Right lung (tissue), 2 donors: ENCODE measurements at regions not wholly inside any gene's neighbourhood (a gene's known extent, or its start where the extent isn't known, plus 50 kb on each side); places are given as distances from the start of the nearest gene placed in this dataset.
"Not testable (repeated sequence)": the region's sequence is repeated elsewhere in the genome, so short reads cannot be mapped to it uniquely, and the experiment has no call there.

Experiments used
- DNase-seq, 2 donors: peaks; one replicate each; pipeline ENCODE4 v3.0.0-alpha.2; 2013

DNA sequence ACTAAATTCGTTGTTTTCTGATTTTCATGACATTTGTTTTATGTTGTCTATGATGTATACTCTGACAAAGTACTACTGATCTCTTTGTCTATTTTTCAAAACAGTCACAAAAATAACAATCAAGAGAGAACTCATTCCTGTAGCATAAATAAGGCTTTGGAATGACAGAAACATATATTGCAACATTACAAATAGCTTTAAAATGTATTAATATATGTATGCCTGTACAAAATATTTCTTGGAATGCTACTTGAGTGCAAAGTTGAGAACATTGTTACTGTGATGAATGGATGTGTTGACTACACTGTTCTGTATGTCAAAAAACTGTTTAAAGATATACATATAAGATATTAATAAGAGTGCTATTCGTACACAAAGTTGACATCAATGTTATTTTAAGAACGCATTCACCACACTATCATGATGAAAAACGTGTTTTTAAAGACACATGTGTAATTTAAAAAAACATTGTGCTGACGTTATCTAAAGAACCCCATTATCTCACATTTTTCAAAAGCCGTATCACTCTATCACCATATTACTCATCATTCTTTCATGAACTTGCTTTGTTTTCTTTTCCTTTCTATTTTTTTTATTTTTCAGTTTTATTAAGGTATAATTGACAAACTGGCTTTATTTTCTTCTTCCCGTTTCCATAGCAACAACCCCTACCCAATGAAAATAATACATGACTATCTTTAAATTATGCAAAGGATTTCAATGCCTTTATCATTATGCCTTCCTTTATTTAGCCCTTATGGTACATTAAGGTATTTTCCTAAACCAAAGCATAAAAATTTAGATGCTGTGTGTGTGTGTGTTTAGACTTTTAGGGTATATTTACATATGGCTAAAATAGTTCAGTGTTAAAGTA lies 918.8 kb downstream of the SLITRK1 start:
- no peak for DNase-seq

- no peak for DNase-seq
Observed at GRCh38 chr13:82962397-82962796, 919.9 kb downstream of the SLITRK1 start.

DNA sequence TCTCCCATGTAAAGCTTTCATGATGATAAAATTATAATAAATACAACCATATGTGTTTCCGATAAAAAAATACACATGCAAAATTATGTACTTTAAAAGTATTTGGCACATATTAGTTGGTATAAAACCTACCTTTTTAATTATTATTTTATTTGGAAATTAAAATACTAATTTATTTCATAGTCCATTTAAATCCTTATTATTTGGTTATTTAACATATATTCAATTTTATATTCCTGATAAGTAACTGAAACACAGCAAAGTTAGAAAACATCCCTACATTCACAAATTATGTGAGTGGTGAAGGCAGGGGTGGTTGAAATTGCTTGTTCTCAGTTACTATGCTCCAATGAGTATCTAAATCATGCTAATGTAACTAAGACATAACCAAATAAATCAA lies 920.5 kb downstream of the SLITRK1 start:
- no peak for DNase-seq

- DNase-seq, result not testable (repeated sequence)
Observed at GRCh38 chr13:82952336-82952735, 929.9 kb downstream of the SLITRK1 start.

- DNase-seq, result no peak
Observed at GRCh38 chr13:82947683-82948082, 934.6 kb downstream of the SLITRK1 start.

DNA sequence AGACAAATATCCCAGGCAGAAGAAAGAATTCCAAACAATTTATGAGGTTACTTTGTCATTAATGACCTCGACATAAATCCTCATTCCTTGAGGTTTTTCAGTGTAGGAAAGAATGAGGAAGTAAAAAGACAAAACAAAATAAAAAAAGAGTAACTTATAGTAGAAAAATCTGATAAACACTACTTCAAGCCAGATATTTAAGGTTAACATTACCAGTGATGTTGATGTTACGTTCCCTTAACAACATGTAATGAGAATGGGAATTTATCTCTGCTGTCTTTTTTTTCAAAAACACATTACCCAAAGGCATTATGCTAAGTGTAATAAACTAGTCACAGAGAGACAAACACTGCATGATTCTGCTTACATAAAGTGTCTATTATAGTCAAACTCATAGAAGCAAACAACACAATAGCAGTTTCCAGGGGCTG lies 935.1 kb downstream of the SLITRK1 start:
- DNase-seq, result no peak

GRCh38 chr13:82938644-82939043 lies 943.6 kb downstream of the SLITRK1 start:
- DNase-seq, result no peak

GRCh38 chr13:82934000-82934399 lies 948.3 kb downstream of the SLITRK1 start:
- DNase-seq, result peak; percentile 30 to 62

- DNase-seq, result no peak
Observed at GRCh38 chr13:82925114-82925513, 957.2 kb downstream of the SLITRK1 start.

DNA sequence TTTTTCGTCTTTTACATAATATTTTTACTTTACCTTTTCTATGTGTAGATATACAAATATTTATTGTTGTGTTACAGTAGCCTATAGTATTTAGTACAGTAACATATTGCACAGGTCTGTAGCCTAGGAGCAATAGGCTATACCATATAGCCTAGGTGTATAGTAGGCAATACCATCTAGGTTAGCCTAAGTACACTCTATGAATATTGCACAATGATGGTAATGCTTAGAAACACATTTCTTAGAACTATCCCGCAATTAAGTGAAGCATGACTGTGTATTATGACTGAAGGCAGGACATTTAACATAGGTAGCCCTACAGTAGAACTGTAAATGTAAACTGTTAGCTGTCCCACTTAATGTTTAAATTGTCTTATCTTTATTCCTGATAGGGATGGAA lies 964.3 kb downstream of the SLITRK1 start:
- no peak for DNase-seq

GRCh38 chr13:82912564-82912963 lies 969.7 kb downstream of the SLITRK1 start:
- no peak for DNase-seq

DNA sequence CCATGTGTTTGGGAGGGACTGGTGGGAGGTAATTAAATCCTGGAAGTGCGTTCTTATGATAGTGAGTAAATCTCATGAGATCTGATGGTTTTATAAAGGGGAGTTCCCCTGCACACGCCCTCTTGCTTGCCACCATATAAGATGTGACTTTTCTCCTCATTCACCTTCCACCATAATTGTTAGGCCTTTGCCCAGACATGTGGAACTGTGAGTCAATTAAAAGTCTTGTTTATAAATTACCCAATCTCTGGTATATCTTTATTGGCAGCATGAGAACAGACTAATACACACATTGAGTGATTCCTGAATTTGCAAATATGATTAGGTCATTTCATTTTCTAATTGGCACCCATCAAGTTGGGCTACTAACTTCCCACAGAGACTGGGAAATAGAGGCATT lies 977.2 kb downstream of the SLITRK1 start:
- no peak for DNase-seq

GRCh38 chr13:82900453-82900852 lies 981.8 kb downstream of the SLITRK1 start:
- DNase-seq, result no peak

GRCh38 chr13:82898586-82898985 lies 983.7 kb downstream of the SLITRK1 start:
- DNase-seq, result no peak

- DNase-seq, result no peak
Observed at GRCh38 chr13:82879921-82880320, 1002.4 kb downstream of the SLITRK1 start.

- peak; percentile 23 to 58 for DNase-seq
Observed at GRCh38 chr13:82878536-82878935, 1003.7 kb downstream of the SLITRK1 start.

- no peak for DNase-seq
Observed at GRCh38 chr13:82867284-82867683, 1015.0 kb downstream of the SLITRK1 start.

DNA sequence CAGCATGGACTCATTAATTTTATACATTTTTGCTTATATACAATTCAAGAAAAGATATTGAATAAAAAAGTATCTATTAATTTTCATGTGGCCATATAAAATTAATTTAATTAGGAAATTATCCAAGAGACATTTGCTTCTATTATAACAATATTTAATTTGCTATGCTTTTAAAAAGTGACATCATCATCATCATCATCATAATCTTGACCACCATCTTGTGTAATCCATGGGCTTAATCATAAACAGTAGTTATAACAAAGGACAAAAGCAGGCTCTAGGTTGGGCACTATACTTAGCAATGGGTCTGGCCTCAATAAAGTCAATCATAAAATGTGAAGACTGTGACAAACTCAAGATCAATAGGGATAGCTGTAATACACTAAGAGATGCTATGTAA lies 1031.6 kb downstream of the SLITRK1 start:
- no peak for DNase-seq

DNA sequence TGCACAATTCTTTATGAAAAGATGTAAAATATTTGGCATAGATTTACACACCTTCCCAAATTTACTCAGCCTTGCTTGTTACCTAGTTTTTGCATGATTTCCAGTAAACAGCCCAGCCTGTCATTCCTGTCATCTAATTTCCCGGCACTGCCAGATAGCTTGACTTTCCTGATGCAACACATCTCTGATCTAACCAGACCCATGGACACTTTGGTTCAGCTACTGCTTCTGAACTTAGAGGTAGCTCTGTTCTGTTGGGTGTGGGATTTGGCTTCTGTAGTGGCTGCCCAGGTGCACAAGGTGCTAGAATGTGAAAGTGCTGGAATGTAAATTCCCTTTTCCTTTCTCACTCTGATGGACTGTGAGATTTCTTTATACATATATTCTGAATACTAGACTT lies 1033.5 kb downstream of the SLITRK1 start:
- no peak for DNase-seq

DNA sequence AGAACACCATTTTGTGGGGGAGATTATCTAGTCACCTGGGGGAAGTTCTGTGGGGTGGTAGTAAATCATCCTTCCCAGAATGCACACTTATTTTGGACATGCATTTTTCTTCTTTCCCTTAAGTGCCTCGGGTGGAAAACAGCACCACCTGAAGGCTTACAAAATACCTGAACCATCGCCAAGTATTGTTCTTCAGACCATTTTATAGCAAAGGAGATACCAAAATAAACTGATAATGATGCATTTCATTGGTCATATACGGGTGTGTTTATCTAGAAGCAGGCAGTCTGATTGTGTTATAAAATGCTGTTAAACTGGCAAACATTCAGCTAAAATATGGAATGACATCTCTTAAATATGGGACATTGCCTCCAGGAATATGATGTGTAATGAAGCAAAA lies 1034.7 kb downstream of the SLITRK1 start:
- DNase-seq, result no peak

GRCh38 chr13:82833923-82834322 lies 1048.4 kb downstream of the SLITRK1 start:
- DNase-seq, result peak; percentile 6 to 26

- DNase-seq, result no peak
Observed at GRCh38 chr13:82829040-82829439, 1053.2 kb downstream of the SLITRK1 start.

DNA sequence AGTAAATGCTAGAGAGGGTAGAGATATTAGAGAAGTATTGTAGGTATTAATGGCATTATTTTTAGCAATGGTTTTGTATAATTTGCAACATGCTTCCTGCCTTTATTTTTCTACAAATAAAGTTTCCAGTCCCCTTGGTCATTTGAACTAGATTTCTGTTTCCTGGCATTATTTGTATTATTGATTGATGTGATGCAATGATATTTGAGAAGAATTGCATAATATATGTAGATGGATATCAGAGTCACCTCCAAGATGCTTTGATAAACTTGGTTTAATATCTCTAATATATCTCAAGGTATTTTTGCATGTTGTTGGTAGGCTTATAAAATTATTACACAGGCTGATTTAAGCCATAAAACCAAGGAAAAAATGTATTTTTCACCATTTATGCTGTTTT lies 1054.5 kb downstream of the SLITRK1 start:
- no peak for DNase-seq

DNA sequence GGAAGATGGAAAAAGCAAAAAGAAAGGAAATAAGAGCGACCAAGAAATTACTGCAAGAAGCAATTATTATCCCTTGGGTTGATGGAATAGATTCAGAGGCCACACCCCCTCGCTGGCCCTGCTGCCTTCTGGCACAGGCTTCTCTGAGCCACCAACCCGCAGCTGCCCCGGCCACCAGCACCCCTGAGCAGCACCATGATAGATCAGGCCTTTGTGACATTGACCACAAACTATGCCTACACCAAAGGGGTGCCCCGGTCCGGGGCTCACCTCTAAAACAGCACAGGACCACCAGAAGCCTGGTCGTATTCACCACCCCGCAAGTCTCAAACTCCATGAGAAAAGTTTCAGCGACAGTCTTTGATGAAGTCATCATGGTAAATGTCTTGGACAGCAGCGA lies 1059.3 kb downstream of the SLITRK1 start:
- DNase-seq, result no peak
